Caco-2 (cell line): ENCODE measurements at regions not wholly inside any gene's neighbourhood (a gene's known extent, or its start where the extent isn't known, plus 50 kb on each side); places are given as distances from the start of the nearest gene placed in this dataset.

Source experiments
- BruUV-seq: library from RNA; stranded (reverse); fragments of 400-500 nt; replicated peaks from 2 replicates; lab custom pipeline; 2021; lab: Mats Ljungman, UMichigan
- CTCF ChIA-PET: fragments of 300-600 bp; sonication (Branson Sonifier 250); formaldehyde crosslinking; loops from one replicate; lab custom pipeline; 2022; ENCODE audit warnings: antibody characterized with exemption; lab: Charles Lee
- POLR2A ChIA-PET: fragments of 300-600 bp; sonication (Branson Sonifier 250); formaldehyde crosslinking; loops from one replicate; lab custom pipeline; 2022; ENCODE audit warnings: antibody characterized with exemption; lab: Charles Lee
- DNase-seq, 2 experiments: peaks; one replicate each; pipeline versions ENCODE4 v3.0.0 to v3.0.0-alpha.2; 2020 to 2022
- H3K27me3 ChIP-seq: replicated peaks from 2 replicates; pipeline ENCODE4 v1.6.0; 2011; ENCODE audit warnings: low read length; ENCODE audit not compliant: control insufficient read depth, insufficient read depth
- H3K36me3 ChIP-seq: 2 replicates; pipeline ENCODE4 v1.5.1; 2011; ENCODE audit warnings: low read length; ENCODE audit not compliant: control insufficient read depth, insufficient read depth
- H3K4me1 ChIP-seq: fragments of 250-450 bp; sonication (Bioruptor Pico); 2 replicates; pipeline ENCODE4 v1.5.1; 2020; ENCODE audit warnings: mild to moderate bottlenecking
- H3K4me3 ChIP-seq: 2 replicates; pipeline ENCODE4 v1.5.1; 2011; ENCODE audit warnings: low read depth, mild to moderate bottlenecking, control low read depth, low read length
- H3K9me3 ChIP-seq: fragments of 250-450 bp; sonication (Bioruptor Pico); 2 replicates; pipeline ENCODE4 v1.5.1; 2020; ENCODE audit warnings: mild to moderate bottlenecking, moderate library complexity
- H3K27ac Mint-ChIP-seq: one replicate; pipeline ENCODE4 v1.8.0; 2022; ENCODE audit warnings: mixed read lengths; ENCODE audit not compliant: unreplicated experiment
- H3K27me3 Mint-ChIP-seq: one replicate; pipeline ENCODE4 v1.8.0; 2022; ENCODE audit warnings: mixed read lengths; ENCODE audit not compliant: insufficient read depth, unreplicated experiment
- H3K36me3 Mint-ChIP-seq: one replicate; pipeline ENCODE4 v1.8.0; 2022; ENCODE audit warnings: mild to moderate bottlenecking, mixed read lengths; ENCODE audit not compliant: insufficient read depth, unreplicated experiment
- H3K4me1 Mint-ChIP-seq: one replicate; pipeline ENCODE4 v1.8.0; 2022; ENCODE audit warnings: low read depth, mixed read lengths; ENCODE audit not compliant: unreplicated experiment
- H3K4me3 Mint-ChIP-seq: one replicate; pipeline ENCODE4 v1.8.0; 2022; ENCODE audit warnings: mild to moderate bottlenecking, moderate library complexity, mixed read lengths; ENCODE audit not compliant: unreplicated experiment
- H3K9me3 Mint-ChIP-seq: one replicate; pipeline ENCODE4 v1.8.0; 2022; ENCODE audit warnings: mixed read lengths; ENCODE audit not compliant: unreplicated experiment
- CTCF ChIP-seq, 2 experiments: fragments of 200-600 bp in 1 of 2; IDR thresholded peaks; 1 replicate in 1 of 2; 2 replicates in 1 of 2; pipeline versions ENCODE4 v1.5.1 to v1.8.0; 2011 to 2022; ENCODE audit warnings: antibody characterized with exemption in 1 of 2, control low read depth in 1 of 2, inconsistent platforms in 1 of 2, low read depth in 1 of 2, low read length in 1 of 2, mild to moderate bottlenecking in 1 of 2, moderate library complexity in 1 of 2; ENCODE audit not compliant: insufficient read depth in 1 of 2, severe bottlenecking in 1 of 2, unreplicated experiment in 1 of 2
- intact Hi-C: fragments of 100-400 bp; cut with micrococcal nuclease; formaldehyde crosslinking; loops from one replicate; pipeline ENCODE4 v1.10.0; 2022; ENCODE audit not compliant: unreplicated experiment

- CTCF ChIA-PET, result no interaction called here
- no peak overlapping the region for H3K4me3 ChIP-seq
- POLR2A ChIA-PET, result no interaction called here
- Mint-ChIP-seq H3K27ac (no peak overlapping the region), H3K4me3 (no peak overlapping the region), H3K27me3 (peaks cover 4% of the 10 kb centered on the region), H3K4me1 (no peaks in the 10 kb centered on the region), H3K9me3 (peaks cover 16% of the 10 kb centered on the region), H3K36me3 (no peaks in the 10 kb centered on the region)
- no peaks in the 10 kb centered on the region for H3K27me3 ChIP-seq
- no peaks in the 10 kb centered on the region for H3K36me3 ChIP-seq
- H3K4me1 ChIP-seq, result no peaks in the 10 kb centered on the region
- intact Hi-C loops, result no loop called here
- no peak for DNase-seq
- no peak for TF ChIP-seq CTCF (IDR thresholded peaks at IDR 0.05; ENCODE audit: insufficient read depth in 1 of 2, low read depth in 1 of 2, low read length in 1 of 2, severe bottlenecking in 1 of 2, unreplicated experiment in 1 of 2)
- peaks cover 4% of the 10 kb centered on the region; the same call in 1 of the 2 replicates for H3K9me3 ChIP-seq
- no TSS peak for BruUV-seq
These were observed 1041.6 kb downstream of the BRD1 start for GRCh38 chr22:48785792-48786678.

GRCh38 chr22:48784701-48785503 is 1042.8 kb downstream of the BRD1 start:
- no peaks in the 10 kb centered on the region for H3K4me1 Mint-ChIP-seq
- intact Hi-C loops, result no loop called here
- no peaks in the 10 kb centered on the region for H3K36me3 Mint-ChIP-seq
- no peaks in the 10 kb centered on the region for H3K27me3 Mint-ChIP-seq
- Histone ChIP-seq H3K4me1 (no peaks in the 10 kb centered on the region), H3K36me3 (no peaks in the 10 kb centered on the region), H3K27me3 (no peaks in the 10 kb centered on the region), H3K4me3 (no peak overlapping the region), H3K9me3 (peaks cover 4% of the 10 kb centered on the region; the same call in 1 of the 2 replicates)
- no TSS peak for BruUV-seq
- DNase-seq, result no peak
- H3K27ac Mint-ChIP-seq, result no peak overlapping the region
- CTCF ChIA-PET, result no interaction called here
- POLR2A ChIA-PET, result no interaction called here
- no peak overlapping the region for H3K4me3 Mint-ChIP-seq
- TF ChIP-seq CTCF (IDR thresholded peaks at IDR 0.05; ENCODE audit: insufficient read depth in 1 of 2, low read depth in 1 of 2, low read length in 1 of 2, severe bottlenecking in 1 of 2, unreplicated experiment in 1 of 2), result no peak
- H3K9me3 Mint-ChIP-seq, result peaks cover 9% of the 10 kb centered on the region

GRCh38 chr22:48783821-48784266 is 1043.8 kb downstream of the BRD1 start:
- Mint-ChIP-seq H3K4me3 (no peak overlapping the region), H3K27ac (no peak overlapping the region), H3K9me3 (peaks cover 9% of the 10 kb centered on the region), H3K4me1 (no peaks in the 10 kb centered on the region), H3K27me3 (no peaks in the 10 kb centered on the region), H3K36me3 (no peaks in the 10 kb centered on the region)
- ChIA-PET POLR2A (no interaction called here), CTCF (no interaction called here)
- TF ChIP-seq CTCF (IDR thresholded peaks at IDR 0.05; ENCODE audit: insufficient read depth in 1 of 2, low read depth in 1 of 2, low read length in 1 of 2, severe bottlenecking in 1 of 2, unreplicated experiment in 1 of 2), result no peak
- Histone ChIP-seq H3K9me3 (peaks cover 4% of the 10 kb centered on the region; the same call in 1 of the 2 replicates), H3K36me3 (no peaks in the 10 kb centered on the region), H3K4me3 (no peak overlapping the region), H3K4me1 (no peaks in the 10 kb centered on the region), H3K27me3 (no peaks in the 10 kb centered on the region)
- intact Hi-C loops, result no loop called here
- DNase-seq, result no peak
- no TSS peak for BruUV-seq
